K562 (cell line): ENCODE measurements at regions not wholly inside any gene's neighbourhood (a gene's known extent, or its start where the extent isn't known, plus 50 kb on each side); places are given as distances from the start of the nearest gene placed in this dataset.

Experiments
- ESRRA ChIP-seq: fragments of 450-650 bp; IDR thresholded peaks from 2 replicates; pipeline ENCODE4 v1.6.1; 2014; ENCODE audit warnings: low read depth, mild to moderate bottlenecking, moderate library complexity, borderline replicate concordance
- PML ChIP-seq: IDR thresholded peaks from 2 replicates; pipeline ENCODE4 v1.6.1; 2012; ENCODE audit warnings: low read length, inconsistent platforms
- TF ChIP-seq, protein P1 (sequence below), 3 experiments: IDR thresholded peaks in 2 of 3; conservative IDR thresholded peaks in 1 of 3; 2 replicates each; pipeline ENCODE4 v1.5.1; 2011 to 2012; ENCODE audit warnings: low read length in 3 of 3, mild to moderate bottlenecking in 3 of 3, control low read depth in 2 of 3, improper control_type of control experiment in 1 of 3, inconsistent platforms in 1 of 3, low read depth in 1 of 3, mixed read lengths in 1 of 3, moderate library complexity in 1 of 3; ENCODE audit not compliant: insufficient read depth in 2 of 3
- TF ChIP-seq, protein P2 (sequence below), 2 experiments: fragments of 450-650 bp; formaldehyde crosslinking in 1 of 2; IDR thresholded peaks; 2 replicates each; pipeline versions ENCODE4 v1.4.0 to v1.6.1; 2014 to 2020; ENCODE audit warnings: mild to moderate bottlenecking in 2 of 2, borderline replicate concordance in 1 of 2, low read depth in 1 of 2

DNA sequence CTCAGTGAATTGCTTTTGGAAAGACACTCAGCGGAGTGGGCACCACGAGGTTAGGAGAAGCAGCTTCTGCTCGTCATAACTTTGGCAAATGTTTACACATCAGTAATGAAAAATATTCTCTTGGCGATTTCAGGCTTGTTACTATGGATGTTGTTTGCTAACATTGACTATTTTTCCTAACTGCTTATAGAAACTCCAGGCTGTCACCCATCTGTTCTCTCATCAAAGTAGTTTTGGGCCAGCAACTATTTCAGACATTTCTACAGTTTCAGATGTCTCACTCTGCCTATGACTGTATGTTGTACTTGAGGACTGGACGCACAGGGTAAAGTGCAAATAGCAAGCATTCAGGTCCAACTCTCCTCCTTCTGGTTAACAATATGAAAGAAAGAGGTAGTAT is 346.7 kb downstream of the TRIML1 start:
- TF ChIP-seq PML (no peak), ESRRA (no peak)
- TF ChIP-seq, protein P1, sequence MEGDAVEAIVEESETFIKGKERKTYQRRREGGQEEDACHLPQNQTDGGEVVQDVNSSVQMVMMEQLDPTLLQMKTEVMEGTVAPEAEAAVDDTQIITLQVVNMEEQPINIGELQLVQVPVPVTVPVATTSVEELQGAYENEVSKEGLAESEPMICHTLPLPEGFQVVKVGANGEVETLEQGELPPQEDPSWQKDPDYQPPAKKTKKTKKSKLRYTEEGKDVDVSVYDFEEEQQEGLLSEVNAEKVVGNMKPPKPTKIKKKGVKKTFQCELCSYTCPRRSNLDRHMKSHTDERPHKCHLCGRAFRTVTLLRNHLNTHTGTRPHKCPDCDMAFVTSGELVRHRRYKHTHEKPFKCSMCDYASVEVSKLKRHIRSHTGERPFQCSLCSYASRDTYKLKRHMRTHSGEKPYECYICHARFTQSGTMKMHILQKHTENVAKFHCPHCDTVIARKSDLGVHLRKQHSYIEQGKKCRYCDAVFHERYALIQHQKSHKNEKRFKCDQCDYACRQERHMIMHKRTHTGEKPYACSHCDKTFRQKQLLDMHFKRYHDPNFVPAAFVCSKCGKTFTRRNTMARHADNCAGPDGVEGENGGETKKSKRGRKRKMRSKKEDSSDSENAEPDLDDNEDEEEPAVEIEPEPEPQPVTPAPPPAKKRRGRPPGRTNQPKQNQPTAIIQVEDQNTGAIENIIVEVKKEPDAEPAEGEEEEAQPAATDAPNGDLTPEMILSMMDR (IDR thresholded peaks at IDR 0.05 in 2 of 3, conservative IDR thresholded peaks at IDR 0.05 in 1 of 3; ENCODE audit: insufficient read depth in 2 of 3, low read depth in 1 of 3, low read length in 3 of 3): no peak
- TF ChIP-seq, protein P2, sequence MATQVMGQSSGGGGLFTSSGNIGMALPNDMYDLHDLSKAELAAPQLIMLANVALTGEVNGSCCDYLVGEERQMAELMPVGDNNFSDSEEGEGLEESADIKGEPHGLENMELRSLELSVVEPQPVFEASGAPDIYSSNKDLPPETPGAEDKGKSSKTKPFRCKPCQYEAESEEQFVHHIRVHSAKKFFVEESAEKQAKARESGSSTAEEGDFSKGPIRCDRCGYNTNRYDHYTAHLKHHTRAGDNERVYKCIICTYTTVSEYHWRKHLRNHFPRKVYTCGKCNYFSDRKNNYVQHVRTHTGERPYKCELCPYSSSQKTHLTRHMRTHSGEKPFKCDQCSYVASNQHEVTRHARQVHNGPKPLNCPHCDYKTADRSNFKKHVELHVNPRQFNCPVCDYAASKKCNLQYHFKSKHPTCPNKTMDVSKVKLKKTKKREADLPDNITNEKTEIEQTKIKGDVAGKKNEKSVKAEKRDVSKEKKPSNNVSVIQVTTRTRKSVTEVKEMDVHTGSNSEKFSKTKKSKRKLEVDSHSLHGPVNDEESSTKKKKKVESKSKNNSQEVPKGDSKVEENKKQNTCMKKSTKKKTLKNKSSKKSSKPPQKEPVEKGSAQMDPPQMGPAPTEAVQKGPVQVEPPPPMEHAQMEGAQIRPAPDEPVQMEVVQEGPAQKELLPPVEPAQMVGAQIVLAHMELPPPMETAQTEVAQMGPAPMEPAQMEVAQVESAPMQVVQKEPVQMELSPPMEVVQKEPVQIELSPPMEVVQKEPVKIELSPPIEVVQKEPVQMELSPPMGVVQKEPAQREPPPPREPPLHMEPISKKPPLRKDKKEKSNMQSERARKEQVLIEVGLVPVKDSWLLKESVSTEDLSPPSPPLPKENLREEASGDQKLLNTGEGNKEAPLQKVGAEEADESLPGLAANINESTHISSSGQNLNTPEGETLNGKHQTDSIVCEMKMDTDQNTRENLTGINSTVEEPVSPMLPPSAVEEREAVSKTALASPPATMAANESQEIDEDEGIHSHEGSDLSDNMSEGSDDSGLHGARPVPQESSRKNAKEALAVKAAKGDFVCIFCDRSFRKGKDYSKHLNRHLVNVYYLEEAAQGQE (IDR thresholded peaks at IDR 0.05; ENCODE audit: borderline replicate concordance): no peak
- TF ChIP-seq, protein P2 (CRISPR knock-in tag; IDR thresholded peaks at IDR 0.05; ENCODE audit: low read depth): no peak
